IMR-90 (cell line): ENCODE measurements at regions not wholly inside any gene's neighbourhood (a gene's known extent, or its start where the extent isn't known, plus 50 kb on each side); places are given as distances from the start of the nearest gene placed in this dataset.

Experiments used
- ATAC-seq: fragments of 200-7000 bp; cut with Tn5 transposase; 2 replicates; pipeline ENCODE4 v1.9.1; 2020; ENCODE audit warnings: low read depth, mild to moderate bottlenecking, moderate library complexity
- BruUV-seq: library from RNA; stranded (reverse); fragments of 400-500 nt; replicated peaks from 2 replicates; lab custom pipeline; 2021; lab: Mats Ljungman, UMichigan
- CTCF ChIA-PET: fragments of 300-600 bp; formaldehyde crosslinking; extraction: SDS; loops from one replicate; lab custom pipeline; 2021; ENCODE audit warnings: antibody characterized with exemption; lab: Yijun Ruan, JAX
- POLR2A ChIA-PET: fragments of 300-600 bp; sonication (Branson Sonifier 250); formaldehyde crosslinking; loops from one replicate; lab custom pipeline; 2022; ENCODE audit warnings: antibody characterized with exemption; ENCODE audit not compliant: unreplicated experiment; lab: Charles Lee
- DNase-seq: peaks from one replicate; pipeline ENCODE4 v3.0.0; 2013
- H2AFZ ChIP-seq: replicated peaks from 2 replicates; pipeline ENCODE3; 2013; ENCODE audit warnings: low read length, mild to moderate bottlenecking; ENCODE audit not compliant: poor library complexity
- H2AK5ac ChIP-seq: 2 replicates; pipeline ENCODE4 v1.6.1; 2013; ENCODE audit warnings: low read depth, low read length, inconsistent platforms
- H2AK9ac ChIP-seq: replicated peaks from 2 replicates; pipeline ENCODE3; 2013; ENCODE audit warnings: mild to moderate bottlenecking, low read depth, low read length, moderate library complexity; ENCODE audit not compliant: poor library complexity
- H2BK120ac ChIP-seq: 2 replicates; pipeline ENCODE4 v1.6.1; 2013; ENCODE audit warnings: low read depth, low read length, inconsistent platforms
- H2BK15ac ChIP-seq: 3 replicates; pipeline ENCODE4 v1.6.1; 2013; ENCODE audit warnings: low read depth, low read length, inconsistent platforms
- H2BK20ac ChIP-seq: 2 replicates; pipeline ENCODE4 v1.6.1; 2013; ENCODE audit warnings: low read depth, mild to moderate bottlenecking, inconsistent platforms, low read length, moderate library complexity
- H2BK5ac ChIP-seq: 2 replicates; pipeline ENCODE4 v1.6.1; 2013; ENCODE audit warnings: mild to moderate bottlenecking, low read depth, low read length, inconsistent platforms; ENCODE audit not compliant: poor library complexity, severe bottlenecking
- H3K14ac ChIP-seq: replicated peaks from 2 replicates; pipeline ENCODE4 v1.6.1; 2013; ENCODE audit warnings: low read depth, low read length, inconsistent platforms
- H3K18ac ChIP-seq: 2 replicates; pipeline ENCODE4 v1.6.1; 2013; ENCODE audit warnings: low read depth, low read length, control low read depth
- H3K23ac ChIP-seq: 2 replicates; pipeline ENCODE4 v1.6.1; 2013; ENCODE audit warnings: low read depth, low read length, inconsistent platforms
- H3K27ac ChIP-seq: 2 replicates; pipeline ENCODE4 v1.5.1; 2013; ENCODE audit warnings: mild to moderate bottlenecking, control low read depth, low read length; ENCODE audit not compliant: insufficient read depth
- H3K27me3 ChIP-seq: 2 replicates; pipeline ENCODE4 v1.6.1; 2013; ENCODE audit warnings: low read length; ENCODE audit not compliant: control insufficient read depth, insufficient read depth
- H3K36me3 ChIP-seq: 2 replicates; pipeline ENCODE4 v1.6.1; 2013; ENCODE audit warnings: low read length, mixed read lengths; ENCODE audit not compliant: control insufficient read depth, insufficient read depth
- H3K4ac ChIP-seq: 2 replicates; pipeline ENCODE4 v1.6.1; 2013; ENCODE audit warnings: low read depth, low read length, inconsistent platforms
- H3K4me1 ChIP-seq: 2 replicates; pipeline ENCODE4 v1.6.1; 2013; ENCODE audit warnings: low read length, mixed read lengths; ENCODE audit not compliant: control insufficient read depth, insufficient read depth
- H3K4me2 ChIP-seq: 2 replicates; pipeline ENCODE4 v1.6.1; 2013; ENCODE audit warnings: low read depth, mild to moderate bottlenecking, control low read depth, low read length, moderate library complexity
- H3K4me3 ChIP-seq: 2 replicates; pipeline ENCODE4 v1.5.1; 2013; ENCODE audit warnings: low read depth, mild to moderate bottlenecking, control low read depth, low read length, moderate library complexity; ENCODE audit not compliant: insufficient read depth
- H3K56ac ChIP-seq: 2 replicates; pipeline ENCODE4 v1.6.1; 2013; ENCODE audit warnings: low read length, inconsistent platforms; ENCODE audit not compliant: insufficient read depth; ENCODE audit errors: extremely low read depth
- H3K79me1 ChIP-seq, 2 experiments: 2 replicates each; pipeline ENCODE4 v1.6.1; 2013; ENCODE audit warnings: low read length in 2 of 2, inconsistent platforms in 1 of 2, low read depth in 1 of 2
- H3K9ac ChIP-seq: 2 replicates; pipeline ENCODE4 v1.6.1; 2013; ENCODE audit warnings: low read depth, low read length, control low read depth
- H3K9me1 ChIP-seq: 2 replicates; pipeline ENCODE4 v1.6.1; 2013; ENCODE audit warnings: low read length, inconsistent platforms; ENCODE audit not compliant: insufficient read depth
- H3K9me3 ChIP-seq: 2 replicates; pipeline ENCODE4 v1.6.1; 2013; ENCODE audit warnings: low read length; ENCODE audit not compliant: control insufficient read depth, insufficient read depth
- H4K20me1 ChIP-seq: 2 replicates; pipeline ENCODE4 v1.6.1; 2013; ENCODE audit warnings: low read length, inconsistent platforms; ENCODE audit not compliant: insufficient read depth
- H4K5ac ChIP-seq: 2 replicates; pipeline ENCODE4 v1.6.1; 2013; ENCODE audit warnings: mild to moderate bottlenecking, low read depth, low read length, control low read depth
- H4K8ac ChIP-seq, 2 experiments: 2 replicates each; pipeline ENCODE4 v1.6.1; 2013; ENCODE audit warnings: low read depth in 2 of 2, low read length in 2 of 2, control low read depth in 1 of 2, inconsistent platforms in 1 of 2
- H4K91ac ChIP-seq: 2 replicates; pipeline ENCODE4 v1.6.1; 2013; ENCODE audit warnings: low read depth, low read length, inconsistent platforms; ENCODE audit not compliant: insufficient read depth
- BHLHE40 ChIP-seq: fragments of 150-350 bp; IDR thresholded peaks from 2 replicates; pipeline ENCODE4 v1.6.1; 2016; ENCODE audit warnings: mild to moderate bottlenecking, low read depth, low read length
- CEBPB ChIP-seq: IDR thresholded peaks from 2 replicates; pipeline ENCODE4 v1.6.1; 2012; ENCODE audit warnings: low read depth, low read length, improper control_type of control experiment
- CHD1 ChIP-seq: IDR thresholded peaks from 2 replicates; pipeline ENCODE4 v1.6.1; 2012; ENCODE audit warnings: low read depth, low read length, improper control_type of control experiment
- FOS ChIP-seq: fragments of 150-350 bp; IDR thresholded peaks from 2 replicates; pipeline ENCODE4 v1.6.1; 2016; ENCODE audit warnings: low read depth, low read length
- RCOR1 ChIP-seq: IDR thresholded peaks from 2 replicates; pipeline ENCODE4 v1.6.1; 2012; ENCODE audit warnings: mild to moderate bottlenecking, low read length, improper control_type of control experiment; ENCODE audit not compliant: insufficient replicate concordance
- RFX5 ChIP-seq: IDR thresholded peaks from 2 replicates; pipeline ENCODE4 v1.8.0; 2012; ENCODE audit warnings: low read depth, mild to moderate bottlenecking, low read length, moderate library complexity
- SMC3 ChIP-seq: fragments of 150-350 bp; IDR thresholded peaks from 2 replicates; pipeline ENCODE4 v1.6.1; 2016; ENCODE audit warnings: low read depth, mild to moderate bottlenecking, antibody characterized with exemption, low read length, moderate library complexity
- WGBS, 2 experiments: methylation state at CpG; one replicate each; pipeline versions ENCODE4 v1.1.5 to v1.1.7; 2013; ENCODE audit warnings: missing lambda C conversion rate in 2 of 2; ENCODE audit not compliant: insufficient read length in 1 of 2; ENCODE audit errors: extremely low coverage in 2 of 2; 5-methylcytosine and 5-hydroxymethylcytosine counted together
- dilution Hi-C: fragments of 300-500 bp; cut with HindIII; formaldehyde crosslinking; loops from one replicate; pipeline ENCODE4 v1.14.3; 2018; ENCODE audit warnings: low sequenced_read_pairs; ENCODE audit not compliant: unreplicated experiment
- in situ Hi-C: fragments of 300-500 bp; cut with MboI; formaldehyde crosslinking; loops from 3 replicates; pipeline ENCODE4 v1.14.3; 2019; ENCODE audit warnings: low sequenced_read_pairs, inconsistent platforms, mixed read lengths
- intact Hi-C: fragments of 100-400 bp; cut with micrococcal nuclease; formaldehyde crosslinking; loops from 2 replicates; pipeline ENCODE4 v1.10.0; 2022
- TF ChIP-seq, protein P1 (sequence below): fragments of 150-350 bp; IDR thresholded peaks from 2 replicates; pipeline ENCODE4 v1.6.1; 2016; ENCODE audit warnings: low read depth, mild to moderate bottlenecking, low read length, moderate library complexity, borderline replicate concordance

DNA sequence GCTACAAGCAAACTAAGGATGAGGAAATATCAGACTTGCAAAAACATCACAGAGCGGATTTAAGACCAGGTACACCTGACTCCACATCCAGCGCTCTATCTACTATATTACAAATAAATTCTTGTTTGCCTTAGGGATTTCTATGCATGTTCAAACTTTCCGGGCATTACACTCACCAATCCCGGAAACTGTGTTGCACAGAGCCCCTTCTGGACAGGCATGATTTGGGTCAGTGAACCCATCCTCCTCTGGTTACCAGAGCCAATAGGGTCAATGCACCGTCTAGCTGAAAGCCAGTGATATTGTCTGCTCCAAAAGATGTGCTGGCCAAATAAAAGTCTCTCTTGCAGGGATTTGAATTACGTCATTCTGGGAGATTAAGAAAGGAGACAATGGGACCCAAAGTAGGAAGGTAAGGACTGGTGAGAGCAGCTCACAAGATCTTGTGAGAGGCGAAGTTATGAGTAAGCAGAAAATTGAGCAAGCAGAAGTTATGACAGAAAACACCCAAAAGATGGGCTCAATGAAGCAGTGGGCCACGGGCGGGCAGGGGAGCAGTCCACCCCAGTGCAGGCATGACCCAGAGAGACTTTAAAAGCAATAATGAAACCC, 155.8 kb upstream of the RAI14 start:
- intact Hi-C loops: no loop called here
- Histone ChIP-seq H2AK9ac (peak overlapping the region; percentile 22), H2BK15ac (peak overlapping the region; percentile 94; the same call in 2 of the 3 replicates), H2AK5ac (peak overlapping the region; percentile 69; the same call in 1 of the 2 replicates), H4K8ac (peak overlapping the region in 1 of 2 experiments; percentile 6; a peak in 1 of 4 replicates), H3K18ac (peak overlapping the region; percentile 37; the same call in 1 of the 2 replicates), H3K79me1 (peaks cover 3 to 19% of the 10 kb centered on the region in 2 experiments; a peak in 2 of 4 replicates), H3K9ac (no peak overlapping the region), H3K4ac (peak overlapping the region; percentile 76), H3K27me3 (no peaks in the 10 kb centered on the region), H3K4me2 (no peak overlapping the region), H4K20me1 (no peaks in the 10 kb centered on the region), H4K91ac (peak overlapping the region; percentile 2; the same call in 1 of the 2 replicates), H2BK5ac (peak overlapping the region; percentile 23), H2BK120ac (peak overlapping the region; percentile 81), H2AFZ (no peak overlapping the region), H2BK20ac (peak overlapping the region; percentile 80; the same call in 1 of the 2 replicates), H3K14ac (peak overlapping the region; percentile 59; the same call in 1 of the 2 replicates), H3K9me3 (no peaks in the 10 kb centered on the region), H3K9me1 (peaks cover 23% of the 10 kb centered on the region), H3K4me3 (no peak overlapping the region), H3K4me1 (peaks cover 24% of the 10 kb centered on the region), H4K5ac (no peak overlapping the region), H3K36me3 (no peaks in the 10 kb centered on the region), H3K23ac (peak overlapping the region; percentile 79), H3K27ac (no peak overlapping the region), H3K56ac (no peak overlapping the region)
- BruUV-seq: no TSS peak
- no peak for ATAC-seq
- TF ChIP-seq, protein P1, sequence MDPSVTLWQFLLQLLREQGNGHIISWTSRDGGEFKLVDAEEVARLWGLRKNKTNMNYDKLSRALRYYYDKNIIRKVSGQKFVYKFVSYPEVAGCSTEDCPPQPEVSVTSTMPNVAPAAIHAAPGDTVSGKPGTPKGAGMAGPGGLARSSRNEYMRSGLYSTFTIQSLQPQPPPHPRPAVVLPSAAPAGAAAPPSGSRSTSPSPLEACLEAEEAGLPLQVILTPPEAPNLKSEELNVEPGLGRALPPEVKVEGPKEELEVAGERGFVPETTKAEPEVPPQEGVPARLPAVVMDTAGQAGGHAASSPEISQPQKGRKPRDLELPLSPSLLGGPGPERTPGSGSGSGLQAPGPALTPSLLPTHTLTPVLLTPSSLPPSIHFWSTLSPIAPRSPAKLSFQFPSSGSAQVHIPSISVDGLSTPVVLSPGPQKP: no peak
- no peak for TF ChIP-seq BHLHE40
- TF ChIP-seq RFX5: no peak
- TF ChIP-seq CEBPB: peak; percentile 46; the same call in 1 of the 2 replicates
- TF ChIP-seq RCOR1: no peak
- TF ChIP-seq FOS: no peak
- no peak for TF ChIP-seq SMC3
- no peak for TF ChIP-seq CHD1
- dilution Hi-C loops: no loop called here
- POLR2A ChIA-PET: no interaction called here
- DNase-seq: no peak
- in situ Hi-C loops: no loop called here
- CTCF ChIA-PET: interaction anchor here (0.6 to 0.7 kb wide), 3 partner anchors 11 to 1256 kb away, joined by 3 to 5 read pairs (median 3); no protein-coding TSS in a partner anchor
- WGBS, 2 experiments: 77% methylated on average over 5 of the region's 9 CpGs; no CpG with 5 or more reads in 1 of the 2 experiments
